ENCODE measurements at regions not wholly inside any gene's neighbourhood (a gene's known extent, or its start where the extent isn't known, plus 50 kb on each side); places are given as distances from the start of the nearest gene placed in this dataset.

- no TSS peak for BruUV-seq (replicated peaks)
- in situ Hi-C loops (cut with MboI) (no loop called here), intact Hi-C loops (cut with micrococcal nuclease) (no loop called here)
- DNase-seq (ENCODE audit: extremely low read depth in 1 of 4, low spot score in 3 of 4) (no peak), FAIRE-seq (no peak), ATAC-seq (no peak)
- TF ChIP-seq HNRNPL (IDR thresholded peaks at IDR 0.05; ENCODE audit: low read depth, low read length) (no peak), CLOCK (CRISPR knock-in tag; IDR thresholded peaks at IDR 0.05; ENCODE audit: borderline replicate concordance) (no peak), KLF13 (tag; IDR thresholded peaks at IDR 0.05; ENCODE audit: borderline replicate concordance, low read depth) (no peak), RBM14 (IDR thresholded peaks at IDR 0.05; ENCODE audit: borderline replicate concordance, insufficient read depth, low read depth, low read length) (no peak), YBX1 (IDR thresholded peaks at IDR 0.05) (no peak), ASH1L (IDR thresholded peaks at IDR 0.05; ENCODE audit: borderline replicate concordance, low read depth, partially characterized antibody) (no peak), THRB (CRISPR knock-in tag; conservative IDR thresholded peaks at IDR 0.05) (no peak), HDAC2 (IDR thresholded peaks at IDR 0.05) (no peak), ZNF224 (CRISPR knock-in tag; IDR thresholded peaks at IDR 0.05) (no peak), PHF21A (IDR thresholded peaks at IDR 0.05; ENCODE audit: borderline replicate concordance, low read depth) (no peak)
- Histone ChIP-seq H2AFZ (ENCODE audit: low read depth, low read length) (no peak overlapping the region), H3K27me3 (ENCODE audit: control insufficient read depth in 2 of 2, insufficient read depth in 2 of 2, low read length in 2 of 2) (no peaks in the 10 kb centered on the region), H3K4me1 (replicated peaks in 1 of 2; ENCODE audit: control insufficient read depth in 2 of 2, insufficient read depth in 2 of 2, low read length in 2 of 2) (no peaks in the 10 kb centered on the region), H4K20me1 (replicated peaks; ENCODE audit: control insufficient read depth, insufficient read depth, low read length) (no peaks in the 10 kb centered on the region), H3K79me2 (ENCODE audit: control insufficient read depth, insufficient read depth, low read length) (no peaks in the 10 kb centered on the region), H3K27ac (ENCODE audit: extremely low read depth, low read depth, low read length) (no peak overlapping the region), H3K9me3 (replicated peaks; ENCODE audit: control insufficient read depth, insufficient read depth, low read depth, low read length) (no peaks in the 10 kb centered on the region), H3K9me1 (ENCODE audit: control insufficient read depth, insufficient read depth, low read length) (no peaks in the 10 kb centered on the region), H3K4me2 (ENCODE audit: insufficient read depth, low read length) (no peak overlapping the region), H3K4me3 (no peak overlapping the region), H3K36me3 (ENCODE audit: control insufficient read depth, insufficient read depth, low read length) (no peaks in the 10 kb centered on the region), H3K9ac (ENCODE audit: insufficient read depth in 1 of 2, low read depth in 2 of 2, low read length in 2 of 2) (no peak overlapping the region)
- POLR2A ChIA-PET, result no interaction called here
- 0% methylated on average over 1 of the region's 1 CpG for WGBS (ENCODE audit: insufficient coverage, low coverage, missing lambda C conversion rate)
- CTCF ChIA-PET (ENCODE audit: low intra/inter-chr PET ratio), result no interaction called here
These were observed 72.5 kb upstream of the TPK1 start for GRCh38 chr7:144908324-144908723.

All from K562 (cell line).